Activated CD8-positive, alpha-beta T cell treated with anti-CD3 and anti-CD28 coated beads for 36 hours (primary cell): ENCODE measurements at regions not wholly inside any gene's neighbourhood (a gene's known extent, or its start where the extent isn't known, plus 50 kb on each side); places are given as distances from the start of the nearest gene placed in this dataset.
"Not testable (repeated sequence)": the region's sequence is repeated elsewhere in the genome, so short reads cannot be mapped to it uniquely, and the experiment has no call there.

Source experiments
- ATAC-seq: fragments of 200-7000 bp; cut with Tn5 transposase; one replicate; pipeline ENCODE4 v1.10.0; 2021; ENCODE audit warnings: mild to moderate bottlenecking, moderate library complexity
- CTCF ChIA-PET: fragments of 350-600 bp; sonication (Branson Sonifier 250); formaldehyde crosslinking; loops from one replicate; lab custom pipeline; 2021; ENCODE audit warnings: antibody characterized with exemption; lab: Charles Lee
- POLR2A ChIA-PET: fragments of 350-600 bp; sonication (Branson Sonifier 250); formaldehyde crosslinking; loops from one replicate; lab custom pipeline; 2021; ENCODE audit warnings: antibody characterized with exemption; lab: Charles Lee
- DNase-seq: peaks from one replicate; pipeline ENCODE4 v3.0.0-alpha.2; 2020
- H3K27ac Mint-ChIP-seq: one replicate; pipeline ENCODE4 v1.8.0; 2021; ENCODE audit warnings: mild to moderate bottlenecking, mixed read lengths
- H3K27me3 Mint-ChIP-seq: one replicate; pipeline ENCODE4 v1.8.0; 2021; ENCODE audit warnings: mixed read lengths
- H3K36me3 Mint-ChIP-seq: one replicate; pipeline ENCODE4 v1.8.0; 2021; ENCODE audit warnings: low read depth, mixed read lengths
- H3K4me1 Mint-ChIP-seq: one replicate; pipeline ENCODE4 v1.8.0; 2021; ENCODE audit warnings: low read depth, mixed read lengths
- H3K4me3 Mint-ChIP-seq: one replicate; pipeline ENCODE4 v1.8.0; 2021; ENCODE audit warnings: mild to moderate bottlenecking, moderate library complexity, mixed read lengths
- H3K9me3 Mint-ChIP-seq: one replicate; pipeline ENCODE4 v1.8.0; 2021; ENCODE audit warnings: mixed read lengths
- intact Hi-C: fragments of 100-400 bp; cut with micrococcal nuclease; formaldehyde crosslinking; loops from one replicate; pipeline ENCODE4 v1.10.0; 2022
- TF ChIP-seq, protein P1 (sequence below): fragments of 200-600 bp; IDR thresholded peaks from one replicate; pipeline ENCODE4 v1.8.0; 2022; ENCODE audit warnings: antibody characterized with exemption, mild to moderate bottlenecking

DNA sequence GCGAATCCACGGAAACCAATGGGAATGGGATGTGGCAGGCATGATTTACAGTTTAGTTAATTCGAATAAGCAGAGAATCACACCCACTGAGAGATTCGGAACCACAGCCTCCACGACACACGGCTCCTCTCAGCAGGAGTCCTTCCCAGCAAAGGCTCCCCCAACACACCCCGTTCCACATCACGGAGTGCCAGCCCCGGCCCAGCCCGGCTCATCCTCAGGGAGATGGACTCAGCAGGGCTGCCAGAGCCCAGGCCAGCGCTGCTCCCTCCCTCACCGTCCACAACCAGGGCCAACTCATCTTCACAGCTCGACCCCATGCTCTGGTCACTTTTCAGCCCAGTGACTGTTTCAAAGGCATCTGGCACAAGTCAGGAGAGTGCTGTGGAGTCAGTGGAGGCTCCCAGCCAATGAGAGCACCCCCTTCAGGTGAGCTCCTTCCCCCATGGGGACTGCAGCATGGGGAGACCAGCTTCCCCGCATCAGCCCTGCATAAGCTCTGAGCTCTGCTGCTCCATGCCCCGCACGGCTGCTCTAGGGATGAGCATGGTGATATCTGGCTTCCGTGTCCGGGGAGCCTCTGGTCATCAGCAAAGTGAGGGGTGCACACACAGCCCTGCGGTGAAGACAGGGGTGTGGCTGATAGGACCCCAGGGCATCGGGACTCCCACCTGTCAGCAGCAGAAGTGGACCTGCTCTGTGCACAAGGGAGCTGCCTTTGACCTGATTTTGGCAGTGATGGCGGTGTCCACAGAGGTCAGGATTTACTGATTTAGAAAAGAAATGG is 238.8 kb upstream of the SFSWAP start:
- Mint-ChIP-seq H3K36me3 (no peaks in the 10 kb centered on the region), H3K9me3 (no peaks in the 10 kb centered on the region), H3K27me3 (no peaks in the 10 kb centered on the region), H3K27ac (no peak overlapping the region), H3K4me1 (peaks cover 4% of the 10 kb centered on the region), H3K4me3 (no peak overlapping the region)
- POLR2A ChIA-PET: no interaction called here
- TF ChIP-seq, protein P1, sequence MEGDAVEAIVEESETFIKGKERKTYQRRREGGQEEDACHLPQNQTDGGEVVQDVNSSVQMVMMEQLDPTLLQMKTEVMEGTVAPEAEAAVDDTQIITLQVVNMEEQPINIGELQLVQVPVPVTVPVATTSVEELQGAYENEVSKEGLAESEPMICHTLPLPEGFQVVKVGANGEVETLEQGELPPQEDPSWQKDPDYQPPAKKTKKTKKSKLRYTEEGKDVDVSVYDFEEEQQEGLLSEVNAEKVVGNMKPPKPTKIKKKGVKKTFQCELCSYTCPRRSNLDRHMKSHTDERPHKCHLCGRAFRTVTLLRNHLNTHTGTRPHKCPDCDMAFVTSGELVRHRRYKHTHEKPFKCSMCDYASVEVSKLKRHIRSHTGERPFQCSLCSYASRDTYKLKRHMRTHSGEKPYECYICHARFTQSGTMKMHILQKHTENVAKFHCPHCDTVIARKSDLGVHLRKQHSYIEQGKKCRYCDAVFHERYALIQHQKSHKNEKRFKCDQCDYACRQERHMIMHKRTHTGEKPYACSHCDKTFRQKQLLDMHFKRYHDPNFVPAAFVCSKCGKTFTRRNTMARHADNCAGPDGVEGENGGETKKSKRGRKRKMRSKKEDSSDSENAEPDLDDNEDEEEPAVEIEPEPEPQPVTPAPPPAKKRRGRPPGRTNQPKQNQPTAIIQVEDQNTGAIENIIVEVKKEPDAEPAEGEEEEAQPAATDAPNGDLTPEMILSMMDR: no peak
- ATAC-seq: no peak
- CTCF ChIA-PET: no interaction called here
- DNase-seq: no peak
- intact Hi-C loops: no loop called here

DNA sequence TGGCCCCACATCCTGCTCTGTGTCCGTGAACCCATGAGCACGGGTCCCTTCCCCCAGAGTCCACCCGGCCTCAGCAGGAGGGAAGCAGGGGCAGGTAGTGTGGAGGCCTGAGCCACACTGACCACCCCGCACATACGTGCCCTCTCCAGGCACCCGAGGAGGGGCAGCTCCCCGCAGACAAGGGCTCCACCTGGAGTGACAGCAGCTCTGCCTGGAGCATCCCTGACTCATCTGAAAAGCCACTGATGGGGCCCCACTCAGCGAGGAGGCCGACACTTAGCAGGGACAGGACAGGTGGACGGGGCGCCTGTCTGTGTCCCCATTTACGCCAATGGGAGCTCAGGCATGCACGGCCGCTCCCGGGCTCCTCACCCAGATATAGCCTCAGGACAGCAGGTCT is 237.6 kb upstream of the SFSWAP start:
- peaks cover 4% of the 10 kb centered on the region for H3K4me1 Mint-ChIP-seq
- POLR2A ChIA-PET: no interaction called here
- intact Hi-C loops: no loop called here
- H3K36me3 Mint-ChIP-seq: no peaks in the 10 kb centered on the region
- ATAC-seq: no peak
- H3K27ac Mint-ChIP-seq: no peak overlapping the region
- no peak for DNase-seq
- no peaks in the 10 kb centered on the region for H3K27me3 Mint-ChIP-seq
- TF ChIP-seq, protein P1: no peak
- CTCF ChIA-PET: no interaction called here
- H3K9me3 Mint-ChIP-seq: no peaks in the 10 kb centered on the region
- H3K4me3 Mint-ChIP-seq: no peak overlapping the region

DNA sequence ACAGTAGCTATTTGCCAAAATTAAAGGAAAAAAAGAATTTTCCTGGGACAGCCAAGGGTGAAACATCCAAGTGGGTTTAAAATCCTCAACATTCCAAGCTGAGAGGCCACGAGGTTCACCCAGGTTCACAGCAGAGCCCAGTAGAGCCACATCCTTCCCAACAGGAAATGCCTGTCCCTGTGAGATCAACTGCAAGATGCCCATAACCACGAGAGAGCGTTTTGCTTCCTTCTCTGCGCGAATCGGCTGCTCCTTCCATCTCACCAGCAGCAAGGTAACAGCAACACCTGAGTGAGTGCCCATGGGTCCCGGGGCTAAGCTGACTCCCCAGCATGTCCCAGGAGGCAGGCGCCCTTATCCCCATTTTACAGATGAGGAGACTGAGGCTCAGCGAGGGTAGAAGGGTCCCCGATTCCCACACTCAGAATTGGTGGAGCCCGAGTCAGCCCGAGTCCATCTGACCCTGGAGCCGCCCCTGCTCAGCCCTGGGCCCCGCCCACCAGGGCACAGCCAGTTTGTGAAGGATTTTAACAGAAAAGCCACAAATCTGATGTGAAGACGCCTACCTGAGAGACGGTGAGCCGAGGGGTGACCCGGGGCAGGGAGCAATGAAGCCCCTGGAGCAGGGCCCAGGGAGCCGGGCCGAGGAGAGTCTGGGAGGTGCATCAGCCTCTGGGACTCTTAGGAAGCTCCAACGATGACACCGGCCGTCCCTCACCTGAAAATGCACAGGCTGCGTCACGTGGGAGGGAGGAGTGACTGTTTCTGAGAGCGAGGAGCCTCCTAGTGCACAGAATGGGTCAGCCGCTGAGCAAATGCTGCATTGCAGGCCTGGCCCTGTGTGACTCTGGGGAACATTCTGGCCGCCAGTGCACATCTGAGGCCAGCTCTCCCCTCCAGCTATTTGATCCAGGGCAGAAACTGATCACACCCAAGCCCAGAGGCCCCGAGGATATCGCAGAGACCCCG is 236.9 kb upstream of the SFSWAP start:
- no peaks in the 10 kb centered on the region for H3K27me3 Mint-ChIP-seq
- H3K27ac Mint-ChIP-seq: no peak overlapping the region
- H3K36me3 Mint-ChIP-seq: no peaks in the 10 kb centered on the region
- ChIA-PET POLR2A (no interaction called here), CTCF (no interaction called here)
- TF ChIP-seq, protein P1: no peak
- DNase-seq (no peak), ATAC-seq (no peak)
- intact Hi-C loops: no loop called here
- no peaks in the 10 kb centered on the region for H3K9me3 Mint-ChIP-seq
- peak overlapping the region; percentile 35 for H3K4me3 Mint-ChIP-seq
- H3K4me1 Mint-ChIP-seq: peaks cover 4% of the 10 kb centered on the region

DNA sequence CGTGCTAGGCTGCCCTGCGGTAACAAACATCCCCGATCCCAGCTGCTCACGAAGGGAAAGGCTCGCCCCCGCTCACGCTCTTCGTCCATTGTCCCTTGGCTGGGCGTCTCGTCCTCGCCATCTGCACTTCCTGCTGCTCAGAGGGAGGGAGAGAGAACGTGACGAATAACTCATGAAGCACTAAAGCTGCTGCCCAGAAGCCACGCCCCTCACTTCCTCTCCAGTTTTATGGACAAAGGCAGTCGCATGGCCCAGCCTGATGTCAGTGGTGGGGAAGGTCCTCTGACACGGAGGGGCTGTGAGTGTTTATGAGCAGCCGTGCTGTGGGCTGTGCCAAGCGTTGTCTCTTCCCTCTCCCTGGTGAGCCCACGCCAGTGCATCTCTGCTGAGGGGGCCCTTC is 235.9 kb upstream of the SFSWAP start:
- H3K9me3 Mint-ChIP-seq, H3K27me3 Mint-ChIP-seq, POLR2A ChIA-PET, H3K36me3 Mint-ChIP-seq, H3K27ac Mint-ChIP-seq, H3K4me3 Mint-ChIP-seq, H3K4me1 Mint-ChIP-seq, intact Hi-C loops, CTCF ChIA-PET: not testable (repeated sequence)
- DNase-seq: peak; percentile 29
- ATAC-seq: peak; percentile 84

DNA sequence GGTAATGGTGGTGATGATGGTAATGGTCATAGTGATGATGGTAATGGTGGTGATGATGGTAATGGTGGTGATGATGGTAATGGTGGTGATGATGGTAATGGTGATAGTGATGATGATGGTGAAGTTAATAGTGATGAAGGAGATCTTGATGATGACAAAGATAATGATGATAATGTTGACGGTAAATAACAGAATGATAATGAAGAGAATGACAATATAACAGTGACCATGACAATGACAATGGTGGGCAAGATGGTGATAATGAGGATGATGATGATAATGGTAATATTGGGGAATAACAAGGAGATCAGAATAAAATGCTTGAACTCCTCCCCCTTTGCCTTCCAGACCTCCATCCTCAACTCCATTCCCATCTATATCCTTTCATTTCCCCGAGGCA is 233.3 kb upstream of the SFSWAP start:
- Mint-ChIP-seq H3K4me1 (peaks cover 4% of the 10 kb centered on the region), H3K27me3 (no peaks in the 10 kb centered on the region), H3K4me3 (no peak overlapping the region), H3K36me3 (no peaks in the 10 kb centered on the region), H3K27ac (no peak overlapping the region), H3K9me3 (no peaks in the 10 kb centered on the region)
- POLR2A ChIA-PET: no interaction called here
- DNase-seq (no peak), ATAC-seq (no peak)
- CTCF ChIA-PET: no interaction called here
- TF ChIP-seq, protein P1: no peak
- intact Hi-C loops: no loop called here
